MCF 10A (cell line): ENCODE measurements at regions not wholly inside any gene's neighbourhood (a gene's known extent, or its start where the extent isn't known, plus 50 kb on each side); places are given as distances from the start of the nearest gene placed in this dataset.

Source experiments
- BruUV-seq: library from RNA; stranded (reverse); fragments of 400-500 nt; replicated peaks from 2 replicates; lab custom pipeline; 2021; lab: Mats Ljungman, UMichigan
- CTCF ChIA-PET: fragments of 300-600 bp; sonication (Branson Sonifier 250); formaldehyde crosslinking; extraction: SDS; loops from one replicate; lab custom pipeline; 2021; ENCODE audit warnings: antibody characterized with exemption, inconsistent platforms; lab: Yijun Ruan, JAX
- POLR2A ChIA-PET: fragments of 300-600, 350-650 bp; sonication (Branson Sonifier 250); formaldehyde crosslinking; extraction: SDS; loops from one replicate; lab custom pipeline; 2020; ENCODE audit warnings: antibody characterized with exemption, inconsistent platforms; lab: Yijun Ruan, JAX
- DNase-seq: peaks from one replicate; pipeline ENCODE4 v3.0.0-alpha.2; 2018; ENCODE audit not compliant: unreplicated experiment
- H3K27ac Mint-ChIP-seq: one replicate; pipeline ENCODE4 v1.8.0; 2022; ENCODE audit warnings: mild to moderate bottlenecking, low read depth, mixed read lengths; ENCODE audit not compliant: unreplicated experiment
- H3K27me3 Mint-ChIP-seq: one replicate; pipeline ENCODE4 v1.8.0; 2022; ENCODE audit warnings: mixed read lengths; ENCODE audit not compliant: insufficient read depth, unreplicated experiment
- H3K36me3 Mint-ChIP-seq: one replicate; pipeline ENCODE4 v1.8.0; 2022; ENCODE audit warnings: mild to moderate bottlenecking, moderate library complexity, mixed read lengths; ENCODE audit not compliant: insufficient read depth, unreplicated experiment
- H3K4me1 Mint-ChIP-seq: one replicate; pipeline ENCODE4 v1.8.0; 2022; ENCODE audit warnings: mixed read lengths; ENCODE audit not compliant: insufficient read depth, unreplicated experiment
- H3K4me3 Mint-ChIP-seq: one replicate; pipeline ENCODE4 v1.8.0; 2022; ENCODE audit warnings: mild to moderate bottlenecking, moderate library complexity, mixed read lengths; ENCODE audit not compliant: unreplicated experiment
- H3K9me3 Mint-ChIP-seq: one replicate; pipeline ENCODE4 v1.8.0; 2022; ENCODE audit warnings: mixed read lengths; ENCODE audit not compliant: unreplicated experiment
- intact Hi-C: fragments of 100-400 bp; cut with micrococcal nuclease; formaldehyde crosslinking; loops from 2 replicates; pipeline ENCODE4 v1.14.1; 2022
- TF ChIP-seq, protein P1 (sequence below): fragments of 200-600 bp; IDR thresholded peaks from one replicate; pipeline ENCODE4 v1.8.0; 2022; ENCODE audit warnings: antibody characterized with exemption, mild to moderate bottlenecking; ENCODE audit not compliant: unreplicated experiment

DNA sequence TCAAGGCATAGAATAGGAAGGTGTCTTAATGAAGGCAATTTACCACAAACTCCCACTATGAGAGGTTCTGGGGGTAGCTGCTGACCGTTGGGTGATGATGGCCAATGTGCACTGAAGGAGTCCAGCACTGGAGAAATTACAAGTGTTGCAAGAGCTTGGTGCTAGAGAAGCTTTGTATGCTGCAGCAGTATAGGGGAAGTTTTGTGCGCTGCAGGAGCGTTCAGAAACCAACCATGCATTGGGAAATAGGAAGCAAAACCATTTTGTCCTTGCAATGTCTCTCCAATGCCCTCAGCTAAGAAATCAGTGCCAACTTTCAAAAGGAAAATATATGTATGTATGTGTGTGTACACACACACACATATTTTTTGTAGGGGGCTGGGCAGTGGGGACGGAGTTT, 441.6 kb upstream of the NAALADL2 start:
- ChIA-PET POLR2A (no interaction called here), CTCF (no interaction called here)
- TF ChIP-seq, protein P1, sequence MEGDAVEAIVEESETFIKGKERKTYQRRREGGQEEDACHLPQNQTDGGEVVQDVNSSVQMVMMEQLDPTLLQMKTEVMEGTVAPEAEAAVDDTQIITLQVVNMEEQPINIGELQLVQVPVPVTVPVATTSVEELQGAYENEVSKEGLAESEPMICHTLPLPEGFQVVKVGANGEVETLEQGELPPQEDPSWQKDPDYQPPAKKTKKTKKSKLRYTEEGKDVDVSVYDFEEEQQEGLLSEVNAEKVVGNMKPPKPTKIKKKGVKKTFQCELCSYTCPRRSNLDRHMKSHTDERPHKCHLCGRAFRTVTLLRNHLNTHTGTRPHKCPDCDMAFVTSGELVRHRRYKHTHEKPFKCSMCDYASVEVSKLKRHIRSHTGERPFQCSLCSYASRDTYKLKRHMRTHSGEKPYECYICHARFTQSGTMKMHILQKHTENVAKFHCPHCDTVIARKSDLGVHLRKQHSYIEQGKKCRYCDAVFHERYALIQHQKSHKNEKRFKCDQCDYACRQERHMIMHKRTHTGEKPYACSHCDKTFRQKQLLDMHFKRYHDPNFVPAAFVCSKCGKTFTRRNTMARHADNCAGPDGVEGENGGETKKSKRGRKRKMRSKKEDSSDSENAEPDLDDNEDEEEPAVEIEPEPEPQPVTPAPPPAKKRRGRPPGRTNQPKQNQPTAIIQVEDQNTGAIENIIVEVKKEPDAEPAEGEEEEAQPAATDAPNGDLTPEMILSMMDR, result no peak
- H3K4me3 Mint-ChIP-seq, result no peak overlapping the region
- BruUV-seq, result no TSS peak
- H3K27ac Mint-ChIP-seq, result no peak overlapping the region
- intact Hi-C loops, result no loop called here
- DNase-seq, result no peak
- no peaks in the 10 kb centered on the region for H3K9me3 Mint-ChIP-seq
- no peaks in the 10 kb centered on the region for H3K36me3 Mint-ChIP-seq
- H3K27me3 Mint-ChIP-seq, result no peaks in the 10 kb centered on the region
- no peaks in the 10 kb centered on the region for H3K4me1 Mint-ChIP-seq

- no peak overlapping the region for H3K27ac Mint-ChIP-seq
- CTCF ChIA-PET, result interaction anchor here (1.1 kb wide), 1 partner anchor 294 kb away, joined by 3 read pairs; no protein-coding TSS in a partner anchor
- DNase-seq, result no peak
- TF ChIP-seq, protein P1, result no peak
- H3K27me3 Mint-ChIP-seq, result no peaks in the 10 kb centered on the region
- H3K36me3 Mint-ChIP-seq, result no peaks in the 10 kb centered on the region
- BruUV-seq, result no TSS peak
- intact Hi-C loops, result no loop called here
- H3K9me3 Mint-ChIP-seq, result no peaks in the 10 kb centered on the region
- POLR2A ChIA-PET, result no interaction called here
- H3K4me3 Mint-ChIP-seq, result no peak overlapping the region
- H3K4me1 Mint-ChIP-seq, result no peaks in the 10 kb centered on the region
Observed at GRCh38 chr3:174419216-174419615, 439.9 kb upstream of the NAALADL2 start.

DNA sequence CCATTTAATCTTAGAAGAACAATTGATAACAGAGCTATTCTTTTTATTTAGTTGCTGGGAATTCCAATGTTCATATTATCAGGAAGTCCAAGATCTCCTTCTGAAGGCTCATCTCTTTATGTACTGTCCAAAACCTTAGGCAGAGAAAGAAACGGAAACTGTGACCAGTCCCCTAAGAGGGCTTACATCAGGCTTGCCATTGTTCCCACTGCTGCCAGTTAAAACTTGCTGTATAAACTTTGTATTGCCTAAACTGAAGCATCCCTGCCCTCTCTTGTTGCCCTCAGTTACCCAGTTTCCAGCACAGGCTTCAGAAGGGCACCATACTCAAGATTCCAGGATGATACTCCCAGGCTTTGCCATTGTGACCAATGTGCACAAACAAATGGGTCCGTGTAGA, 435.2 kb upstream of the NAALADL2 start:
- Mint-ChIP-seq H3K27me3 (no peaks in the 10 kb centered on the region), H3K27ac (no peak overlapping the region), H3K4me3 (no peak overlapping the region), H3K36me3 (no peaks in the 10 kb centered on the region), H3K9me3 (no peaks in the 10 kb centered on the region), H3K4me1 (no peaks in the 10 kb centered on the region)
- ChIA-PET CTCF (no interaction called here), POLR2A (no interaction called here)
- TF ChIP-seq, protein P1, result no peak
- intact Hi-C loops, result no loop called here
- BruUV-seq, result no TSS peak
- no peak for DNase-seq

DNA sequence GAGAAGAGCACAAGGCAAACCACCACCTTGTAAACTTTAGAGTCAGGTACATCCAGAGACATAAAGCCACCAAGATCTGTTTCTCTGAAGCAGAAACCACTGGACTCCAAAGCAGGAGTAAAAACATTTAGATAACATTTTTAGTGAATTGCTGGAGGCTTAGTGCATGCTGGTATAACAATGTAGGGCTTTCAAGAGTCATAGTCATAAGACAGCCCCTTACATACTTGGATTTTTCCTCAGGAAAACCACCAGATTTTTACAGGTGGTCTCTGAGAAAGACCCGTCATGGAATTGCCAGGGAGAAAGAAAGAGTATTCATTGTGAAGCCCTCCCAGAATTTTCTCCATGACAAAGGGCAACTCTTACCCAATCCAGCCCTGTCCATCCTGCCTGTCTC, 434.5 kb upstream of the NAALADL2 start:
- POLR2A ChIA-PET, result no interaction called here
- DNase-seq, result no peak
- intact Hi-C loops, result no loop called here
- TF ChIP-seq, protein P1, result no peak
- Mint-ChIP-seq H3K36me3 (no peaks in the 10 kb centered on the region), H3K9me3 (no peaks in the 10 kb centered on the region), H3K27me3 (no peaks in the 10 kb centered on the region), H3K27ac (no peak overlapping the region), H3K4me1 (no peaks in the 10 kb centered on the region), H3K4me3 (no peak overlapping the region)
- CTCF ChIA-PET, result no interaction called here
- BruUV-seq, result no TSS peak
